Endothelial cell of umbilical vein (primary cell): ENCODE measurements at regions not wholly inside any gene's neighbourhood (a gene's known extent, or its start where the extent isn't known, plus 50 kb on each side); places are given as distances from the start of the nearest gene placed in this dataset.

ENCODE experiments used
- BruUV-seq: library from RNA; stranded (reverse); fragments of 400-500 nt; replicated peaks from 2 replicates; lab custom pipeline; 2021; lab: Mats Ljungman, UMichigan
- CTCF ChIA-PET: fragments of 300-600, 350-600 bp; sonication (Branson Sonifier 250); formaldehyde crosslinking; loops from one replicate; lab custom pipeline; 2021; ENCODE audit warnings: antibody characterized with exemption, inconsistent platforms; lab: Charles Lee
- POLR2A ChIA-PET: fragments of 300-600, 350-600 bp; sonication (Branson Sonifier 250); formaldehyde crosslinking; loops from one replicate; lab custom pipeline; 2021; ENCODE audit warnings: antibody characterized with exemption, inconsistent platforms; lab: Charles Lee
- DNase-seq: peaks from one replicate; pipeline ENCODE4 v3.0.0-alpha.2; 2011; ENCODE audit warnings: low read depth, low spot score
- FAIRE-seq: peaks from 2 replicates; lab custom pipeline; 2011; peaks lifted over from hg19 to GRCh38; lab: Jason Lieb, UNC
- H2AFZ ChIP-seq: 2 replicates; pipeline ENCODE4 v1.6.0; 2012; ENCODE audit warnings: low read depth, low read length, control low read depth, inconsistent platforms
- H3K27ac ChIP-seq: 2 replicates; pipeline ENCODE4 v1.5.1; 2011; ENCODE audit warnings: low read depth, mild to moderate bottlenecking, control low read depth, low read length, moderate library complexity; ENCODE audit not compliant: insufficient read depth
- H3K27me3 ChIP-seq, 2 experiments: 2 replicates each; pipeline versions ENCODE4 v1.6.0 to v1.6.1; 2011; ENCODE audit warnings: low read length in 2 of 2, mixed read lengths in 1 of 2; ENCODE audit not compliant: control insufficient read depth in 2 of 2, insufficient read depth in 2 of 2
- H3K36me3 ChIP-seq, 2 experiments: 2 replicates in 1 of 2; 3 replicates in 1 of 2; pipeline ENCODE4 v1.5.1; 2011; ENCODE audit warnings: low read length in 2 of 2, mild to moderate bottlenecking in 1 of 2, moderate library complexity in 1 of 2; ENCODE audit not compliant: control insufficient read depth in 2 of 2, insufficient read depth in 2 of 2; ENCODE audit errors: extremely low read depth in 1 of 2
- H3K4me1 ChIP-seq: 3 replicates; pipeline ENCODE4 v1.5.1; 2011; ENCODE audit warnings: mild to moderate bottlenecking, low read length; ENCODE audit not compliant: control insufficient read depth, insufficient read depth; ENCODE audit errors: extremely low read depth
- H3K4me2 ChIP-seq: 2 replicates; pipeline ENCODE4 v1.6.1; 2011; ENCODE audit warnings: low read length, control low read depth, mixed read lengths; ENCODE audit not compliant: insufficient read depth
- H3K4me3 ChIP-seq, 3 experiments: fragments of 200-600 bp in 1 of 3; sonication (generic), shearing (Covaris generic) in 1 of 3; replicated peaks in 1 of 3; 2 replicates each; pipeline ENCODE4 v1.5.1; 2011 to 2016; ENCODE audit warnings: control low read depth in 3 of 3, low read length in 3 of 3, mild to moderate bottlenecking in 2 of 3, inconsistent platforms in 1 of 3, low read depth in 1 of 3, moderate library complexity in 1 of 3; ENCODE audit not compliant: insufficient read depth in 1 of 3
- H3K79me2 ChIP-seq: 2 replicates; pipeline ENCODE4 v1.6.0; 2012; ENCODE audit warnings: low read length, inconsistent platforms; ENCODE audit not compliant: control insufficient read depth, insufficient read depth
- H3K9ac ChIP-seq: replicated peaks from 2 replicates; pipeline ENCODE3; 2011; ENCODE audit warnings: low read length, control low read depth; ENCODE audit not compliant: insufficient read depth; ENCODE audit errors: extremely low read depth
- H3K9me1 ChIP-seq: replicated peaks from 3 replicates; pipeline ENCODE4 v1.6.0; 2011; ENCODE audit warnings: mild to moderate bottlenecking, low read length; ENCODE audit not compliant: control insufficient read depth, insufficient read depth; ENCODE audit errors: extremely low read depth
- H3K9me3 ChIP-seq: replicated peaks from 2 replicates; pipeline ENCODE4 v1.5.1; 2012; ENCODE audit warnings: low read length, inconsistent platforms; ENCODE audit not compliant: control insufficient read depth, insufficient read depth
- H4K20me1 ChIP-seq: replicated peaks from 2 replicates; pipeline ENCODE3; 2011; ENCODE audit warnings: mild to moderate bottlenecking, low read length; ENCODE audit not compliant: control insufficient read depth, insufficient read depth; ENCODE audit errors: extremely low read depth
- EZH2 ChIP-seq: IDR thresholded peaks from 2 replicates; pipeline ENCODE4 v1.6.1; 2012; ENCODE audit warnings: borderline replicate concordance, low read depth, mild to moderate bottlenecking, moderate library complexity, low read length, inconsistent platforms; ENCODE audit not compliant: severe bottlenecking
- FOS ChIP-seq: IDR thresholded peaks from 2 replicates; pipeline ENCODE4 v1.6.1; 2011; ENCODE audit warnings: mild to moderate bottlenecking, low read length, moderate library complexity, borderline replicate concordance; ENCODE audit not compliant: insufficient read depth
- GATA2 ChIP-seq: IDR thresholded peaks from 2 replicates; pipeline ENCODE4 v1.7.0; 2011; ENCODE audit warnings: low read depth, mild to moderate bottlenecking, moderate library complexity, mixed read lengths, low read length; ENCODE audit not compliant: insufficient read length, insufficient read depth
- JUN ChIP-seq: IDR thresholded peaks from 2 replicates; pipeline ENCODE4 v1.6.1; 2011; ENCODE audit warnings: borderline replicate concordance, low read depth; ENCODE audit not compliant: insufficient read length, insufficient read depth
- MYC ChIP-seq: IDR thresholded peaks from one replicate; pipeline ENCODE4 v1.6.1; 2011; ENCODE audit warnings: mild to moderate bottlenecking, low read depth, low read length
- POLR2A ChIP-seq: IDR thresholded peaks from 2 replicates; pipeline ENCODE4 v1.6.1; 2012; ENCODE audit warnings: low read depth, mild to moderate bottlenecking, control low read depth, low read length
- POLR2AphosphoS5 ChIP-seq: IDR thresholded peaks from 2 replicates; pipeline ENCODE4 v1.6.1; 2012; ENCODE audit warnings: low read depth, mild to moderate bottlenecking, control low read depth, low read length, moderate library complexity; ENCODE audit not compliant: insufficient read depth
- dilution Hi-C: fragments of 300-500 bp; cut with MboI; formaldehyde crosslinking; loops from one replicate; pipeline ENCODE4 v1.15.0; 2019; ENCODE audit warnings: low sequenced_read_pairs; ENCODE audit not compliant: extremely low pct_ligation_motif_present
- intact Hi-C: fragments of 100-400 bp; cut with micrococcal nuclease; formaldehyde crosslinking; loops from one replicate; pipeline ENCODE4 v1.10.0; 2022
- TF ChIP-seq, protein P1 (sequence below): IDR thresholded peaks from 2 replicates; pipeline ENCODE4 v1.6.1; 2011; ENCODE audit not compliant: insufficient read depth, insufficient read length
- TF ChIP-seq, protein P2 (sequence below), 2 donors: IDR thresholded peaks; 1 replicate in 1 of 2; 2 replicates in 1 of 2; pipeline ENCODE4 v1.5.1; 2011; ENCODE audit warnings: low read length in 2 of 2, mild to moderate bottlenecking in 2 of 2, moderate library complexity in 2 of 2, control low read depth in 1 of 2, inconsistent platforms in 1 of 2, low read depth in 1 of 2; ENCODE audit not compliant: insufficient read depth in 1 of 2; ENCODE audit errors: extremely low read depth in 1 of 2

DNA sequence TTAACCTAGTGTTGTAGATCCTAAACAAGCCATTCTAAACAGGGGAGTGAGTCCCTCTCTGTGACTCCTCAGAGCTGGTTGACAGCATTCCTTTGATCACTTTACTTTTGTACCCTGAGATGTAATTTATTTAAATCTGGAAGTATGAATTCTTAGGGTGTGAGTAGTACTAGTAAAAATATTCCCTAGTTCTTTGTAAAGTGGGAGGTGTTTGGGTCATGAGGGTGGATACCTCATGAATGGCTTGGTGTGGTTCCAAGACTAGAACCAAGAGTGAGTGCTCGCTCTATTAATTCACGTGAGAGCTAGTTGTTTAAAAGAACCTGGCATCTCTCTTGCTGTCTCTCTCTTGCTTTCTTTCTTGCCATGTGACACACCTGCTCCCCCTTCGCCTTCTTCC, 223.7 kb downstream of the SQOR start:
- no peak overlapping the region for H3K9ac ChIP-seq
- no peak overlapping the region for H2AFZ ChIP-seq
- TF ChIP-seq GATA2 (no peak), MYC (no peak), FOS (no peak), JUN (no peak), POLR2AphosphoS5 (no peak), EZH2 (no peak), POLR2A (no peak)
- TF ChIP-seq, protein P1, sequence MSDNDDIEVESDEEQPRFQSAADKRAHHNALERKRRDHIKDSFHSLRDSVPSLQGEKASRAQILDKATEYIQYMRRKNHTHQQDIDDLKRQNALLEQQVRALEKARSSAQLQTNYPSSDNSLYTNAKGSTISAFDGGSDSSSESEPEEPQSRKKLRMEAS: no peak
- TF ChIP-seq, protein P2, sequence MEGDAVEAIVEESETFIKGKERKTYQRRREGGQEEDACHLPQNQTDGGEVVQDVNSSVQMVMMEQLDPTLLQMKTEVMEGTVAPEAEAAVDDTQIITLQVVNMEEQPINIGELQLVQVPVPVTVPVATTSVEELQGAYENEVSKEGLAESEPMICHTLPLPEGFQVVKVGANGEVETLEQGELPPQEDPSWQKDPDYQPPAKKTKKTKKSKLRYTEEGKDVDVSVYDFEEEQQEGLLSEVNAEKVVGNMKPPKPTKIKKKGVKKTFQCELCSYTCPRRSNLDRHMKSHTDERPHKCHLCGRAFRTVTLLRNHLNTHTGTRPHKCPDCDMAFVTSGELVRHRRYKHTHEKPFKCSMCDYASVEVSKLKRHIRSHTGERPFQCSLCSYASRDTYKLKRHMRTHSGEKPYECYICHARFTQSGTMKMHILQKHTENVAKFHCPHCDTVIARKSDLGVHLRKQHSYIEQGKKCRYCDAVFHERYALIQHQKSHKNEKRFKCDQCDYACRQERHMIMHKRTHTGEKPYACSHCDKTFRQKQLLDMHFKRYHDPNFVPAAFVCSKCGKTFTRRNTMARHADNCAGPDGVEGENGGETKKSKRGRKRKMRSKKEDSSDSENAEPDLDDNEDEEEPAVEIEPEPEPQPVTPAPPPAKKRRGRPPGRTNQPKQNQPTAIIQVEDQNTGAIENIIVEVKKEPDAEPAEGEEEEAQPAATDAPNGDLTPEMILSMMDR (IDR thresholded peaks at IDR 0.05; ENCODE audit: extremely low read depth in 1 of 2, insufficient read depth in 1 of 2, low read depth in 1 of 2, low read length in 2 of 2): no peak
- no peaks in the 10 kb centered on the region for H4K20me1 ChIP-seq
- intact Hi-C loops (no loop called here), dilution Hi-C loops (no loop called here)
- H3K4me2 ChIP-seq: no peak overlapping the region
- no peaks in the 10 kb centered on the region for H3K4me1 ChIP-seq
- POLR2A ChIA-PET: no interaction called here
- no TSS peak for BruUV-seq
- CTCF ChIA-PET: no interaction called here
- H3K9me1 ChIP-seq: no peaks in the 10 kb centered on the region
- FAIRE-seq (no peak), DNase-seq (no peak)
- no peaks in the 10 kb centered on the region for H3K9me3 ChIP-seq
- H3K27ac ChIP-seq: no peak overlapping the region
- no peaks in the 10 kb centered on the region for H3K27me3 ChIP-seq
- H3K79me2 ChIP-seq: no peaks in the 10 kb centered on the region
- H3K36me3 ChIP-seq: no peaks in the 10 kb centered on the region
- no peak overlapping the region for H3K4me3 ChIP-seq
